Retinal pigment epithelial cell (primary cell): ENCODE measurements at regions not wholly inside any gene's neighbourhood (a gene's known extent, or its start where the extent isn't known, plus 50 kb on each side); places are given as distances from the start of the nearest gene placed in this dataset.
"Not testable (repeated sequence)": the region's sequence is repeated elsewhere in the genome, so short reads cannot be mapped to it uniquely, and the experiment has no call there.

ENCODE experiments used
- DNase-seq: peaks from one replicate; pipeline ENCODE4 v3.0.0-alpha.2; 2010; ENCODE audit warnings: low read depth
- H3K4me3 ChIP-seq: 2 replicates; pipeline ENCODE4 v1.5.1; 2011; ENCODE audit warnings: mild to moderate bottlenecking, low read length, control low read depth, moderate library complexity
- CTCF ChIP-seq: conservative IDR thresholded peaks from 2 replicates; pipeline ENCODE4 v1.5.1; 2011; ENCODE audit warnings: low read depth, low read length, control low read depth, inconsistent platforms

- no peak for TF ChIP-seq CTCF
- no peak for DNase-seq
- no peak overlapping the region for H3K4me3 ChIP-seq
Observed at GRCh38 chr18:73681398-73681797, 466.2 kb downstream of the FBXO15 start.

- TF ChIP-seq CTCF = no peak
- no peak overlapping the region for H3K4me3 ChIP-seq
- DNase-seq = no peak
Observed at GRCh38 chr18:73679941-73680712, 467.5 kb downstream of the FBXO15 start.

- TF ChIP-seq CTCF = no peak
- no peak overlapping the region for H3K4me3 ChIP-seq
- DNase-seq = peak; percentile 63
Observed at GRCh38 chr18:73677450-73677849, 470.2 kb downstream of the FBXO15 start.

- no peak for TF ChIP-seq CTCF
- DNase-seq = no peak
- H3K4me3 ChIP-seq = no peak overlapping the region
Observed at GRCh38 chr18:73674125-73674865, 473.3 kb downstream of the FBXO15 start.

GRCh38 chr18:73671480-73671879 is 476.2 kb downstream of the FBXO15 start:
- not testable (repeated sequence) for H3K4me3 ChIP-seq, DNase-seq

- TF ChIP-seq CTCF = no peak
- H3K4me3 ChIP-seq = no peak overlapping the region
- no peak for DNase-seq
Observed at GRCh38 chr18:73670524-73670923, 477.1 kb downstream of the FBXO15 start.

- no peak for TF ChIP-seq CTCF
- no peak for DNase-seq
- H3K4me3 ChIP-seq = no peak overlapping the region
Observed at GRCh38 chr18:73670039-73670438, 477.6 kb downstream of the FBXO15 start.
